Ovary (tissue), 3 donors: ENCODE measurements at regions not wholly inside any gene's neighbourhood (a gene's known extent, or its start where the extent isn't known, plus 50 kb on each side); places are given as distances from the start of the nearest gene placed in this dataset.

ENCODE experiments used
- CTCF ChIP-seq, 3 donors: fragments of 450-650 bp in 2 of 3; fragments of 200-600 bp in 1 of 3; IDR thresholded peaks; one replicate each; pipeline versions ENCODE4 v1.5.1 to v1.8.0; 2016 to 2022; ENCODE audit warnings: antibody characterized with exemption in 3 of 3, mild to moderate bottlenecking in 1 of 3
- EP300 ChIP-seq: sonication (generic); formaldehyde crosslinking; IDR thresholded peaks from one replicate; pipeline ENCODE4 v1.6.1; 2017; ENCODE audit warnings: antibody characterized with exemption
- POLR2A ChIP-seq: fragments of 450-650 bp; IDR thresholded peaks from one replicate; pipeline ENCODE4 v1.6.1; 2017; ENCODE audit warnings: antibody characterized with exemption, mild to moderate bottlenecking, moderate library complexity
- donor health status: DM: no; HTN: no; CAD: no.

- TF ChIP-seq CTCF (IDR thresholded peaks at IDR 0.05) = no peak
- TF ChIP-seq POLR2A = no peak
- TF ChIP-seq EP300 = no peak
Measured at GRCh38 chr2:111252436-111252835, 131.7 kb downstream of the BCL2L11 start.
